B cell (primary cell): ENCODE measurements at regions not wholly inside any gene's neighbourhood (a gene's known extent, or its start where the extent isn't known, plus 50 kb on each side); places are given as distances from the start of the nearest gene placed in this dataset.

ENCODE experiments used
- ATAC-seq: fragments of 200-7000 bp; cut with Tn5 transposase; one replicate; pipeline ENCODE4 v1.10.0; 2021; ENCODE audit warnings: low read depth, mild to moderate bottlenecking, moderate number of reproducible peaks, moderate library complexity
- CTCF ChIA-PET: fragments of 350-600 bp; sonication (Branson Sonifier 250); formaldehyde crosslinking; loops from one replicate; lab custom pipeline; 2021; ENCODE audit warnings: antibody characterized with exemption, inconsistent platforms; lab: Charles Lee
- POLR2A ChIA-PET: fragments of 350-600 bp; sonication (Branson Sonifier 250); formaldehyde crosslinking; loops from one replicate; lab custom pipeline; 2021; ENCODE audit warnings: antibody characterized with exemption; lab: Charles Lee
- DNase-seq: peaks from one replicate; pipeline ENCODE4 v3.0.0; 2013
- H2AFZ ChIP-seq: 2 replicates; pipeline ENCODE4 v1.6.1; 2012; ENCODE audit warnings: mild to moderate bottlenecking, low read depth, low read length; ENCODE audit not compliant: insufficient read depth, poor library complexity, severe bottlenecking
- H3K27ac ChIP-seq, 2 donors: 1 replicate in 1 of 2; 2 replicates in 1 of 2; pipeline ENCODE4 v1.5.1; 2012 to 2013; ENCODE audit warnings: low read length in 2 of 2, mild to moderate bottlenecking in 2 of 2, moderate library complexity in 1 of 2
- H3K27me3 ChIP-seq, 4 experiments: fragments of 200-600 bp in 1 of 4; sonication (generic) in 1 of 4; replicated peaks in 1 of 4; 1 replicate in 2 of 4; 2 replicates in 2 of 4; pipeline versions ENCODE4 v1.6.1 to v1.7.0; 2013 to 2016; ENCODE audit warnings: low read length in 3 of 4, mild to moderate bottlenecking in 2 of 4, mixed read lengths in 1 of 4, moderate library complexity in 1 of 4; ENCODE audit not compliant: insufficient read depth in 4 of 4, control insufficient read depth in 3 of 4; ENCODE audit errors: control extremely low read depth in 1 of 4
- H3K36me3 ChIP-seq, 2 experiments: replicated peaks in 1 of 2; 1 replicate in 1 of 2; 2 replicates in 1 of 2; pipeline versions ENCODE4 v1.6.1 to v1.7.1; 2013; ENCODE audit warnings: low read length in 1 of 2; ENCODE audit not compliant: insufficient read depth in 2 of 2, control insufficient read depth in 1 of 2; ENCODE audit errors: control extremely low read depth in 1 of 2, extremely low read depth in 1 of 2
- H3K4me1 ChIP-seq, 2 donors: fragments of 200-600 bp in 1 of 2; sonication (generic) in 1 of 2; 1 replicate in 1 of 2; 2 replicates in 1 of 2; pipeline versions ENCODE4 v1.5.1 to v1.6.1; 2013 to 2017; ENCODE audit warnings: low read length in 2 of 2; ENCODE audit not compliant: control insufficient read depth in 2 of 2, insufficient read depth in 2 of 2
- H3K4me2 ChIP-seq: replicated peaks from 2 replicates; pipeline ENCODE3; 2012; ENCODE audit warnings: mild to moderate bottlenecking, low read depth, low read length; ENCODE audit not compliant: poor library complexity, severe bottlenecking
- H3K4me3 ChIP-seq, 5 experiments: fragments of 200-600 bp in 1 of 5; sonication (generic) in 1 of 5; 1 replicate in 3 of 5; 2 replicates in 2 of 5; pipeline versions ENCODE4 v1.5.1 to v1.7.0; 2011 to 2016; ENCODE audit warnings: low read length in 4 of 5, mild to moderate bottlenecking in 4 of 5, low read depth in 2 of 5, control low read depth in 1 of 5, moderate library complexity in 1 of 5; ENCODE audit not compliant: insufficient read depth in 1 of 5; ENCODE audit errors: control extremely low read depth in 1 of 5, extremely low read depth in 1 of 5
- H3K79me2 ChIP-seq: fragments of 200-600 bp; sonication (generic); one replicate; pipeline ENCODE4 v1.6.0; 2016; ENCODE audit warnings: low read length; ENCODE audit not compliant: control insufficient read depth, insufficient read depth
- H3K9ac ChIP-seq: fragments of 200-600 bp; sonication (generic); 2 replicates; pipeline ENCODE4 v1.6.1; 2017; ENCODE audit warnings: mild to moderate bottlenecking, low read length, moderate library complexity
- H3K9me3 ChIP-seq, 3 donors: one replicate each; pipeline versions ENCODE4 v1.6.1 to v1.7.1; 2013; ENCODE audit warnings: low read length in 2 of 3; ENCODE audit not compliant: control insufficient read depth in 2 of 3, insufficient read depth in 1 of 3; ENCODE audit errors: control extremely low read depth in 1 of 3
- H4K20me1 ChIP-seq: 2 replicates; pipeline ENCODE4 v1.6.0; 2012; ENCODE audit warnings: mild to moderate bottlenecking, low read length; ENCODE audit not compliant: insufficient read depth, control insufficient read depth, poor library complexity, severe bottlenecking
- H3K27ac Mint-ChIP-seq: one replicate; pipeline ENCODE4 v1.8.0; 2021; ENCODE audit warnings: mixed read lengths
- H3K27me3 Mint-ChIP-seq: one replicate; pipeline ENCODE4 v1.8.0; 2021; ENCODE audit warnings: mixed read lengths
- H3K4me1 Mint-ChIP-seq: one replicate; pipeline ENCODE4 v1.8.0; 2021; ENCODE audit warnings: mixed read lengths
- H3K4me3 Mint-ChIP-seq: one replicate; pipeline ENCODE4 v1.8.0; 2021; ENCODE audit warnings: mixed read lengths
- H3K9me3 Mint-ChIP-seq: one replicate; pipeline ENCODE4 v1.8.0; 2022; ENCODE audit warnings: mixed read lengths; ENCODE audit not compliant: insufficient read depth
- EZH2 ChIP-seq: IDR thresholded peaks from 2 replicates; pipeline ENCODE4 v1.6.1; 2012; ENCODE audit warnings: borderline replicate concordance, low read depth, mild to moderate bottlenecking, moderate library complexity, low read length; ENCODE audit not compliant: insufficient read depth, poor library complexity, severe bottlenecking
- WGBS: methylation state at CpG from one replicate; pipeline ENCODE4 v1.1.5; 2013; ENCODE audit warnings: missing lambda C conversion rate; ENCODE audit not compliant: insufficient coverage; 5-methylcytosine and 5-hydroxymethylcytosine counted together
- intact Hi-C: fragments of 100-400 bp; cut with micrococcal nuclease; formaldehyde crosslinking; loops from one replicate; pipeline ENCODE4 v1.10.0; 2022
- TF ChIP-seq, protein P1 (sequence below): fragments of 200-600 bp; IDR thresholded peaks from one replicate; pipeline ENCODE4 v1.8.0; 2022; ENCODE audit warnings: antibody characterized with exemption, mild to moderate bottlenecking

DNA sequence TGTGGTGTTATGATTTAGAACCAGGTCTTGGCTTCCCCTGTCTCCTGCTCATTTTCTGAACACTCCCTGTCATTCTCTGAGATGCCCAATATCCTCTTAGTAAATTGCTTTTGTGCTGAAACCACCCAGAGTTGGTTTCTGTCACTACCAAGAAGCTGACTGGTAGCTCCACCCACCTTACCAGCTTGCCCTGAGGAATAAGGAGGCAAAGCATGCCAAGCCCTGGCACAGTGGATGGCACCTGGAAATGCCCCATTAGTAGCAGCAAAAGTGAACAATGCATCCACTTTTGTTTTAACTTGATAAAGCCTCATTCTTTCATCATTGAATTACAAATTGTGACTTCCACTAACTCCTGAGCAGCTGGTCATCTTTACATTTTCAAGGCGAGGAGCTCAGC is 157.7 kb downstream of the CDC5L start:
- H3K27me3 Mint-ChIP-seq: peaks cover 15% of the 10 kb centered on the region
- Histone ChIP-seq H3K79me2 (no peaks in the 10 kb centered on the region), H3K9ac (no peak overlapping the region), H3K27ac (no peak overlapping the region), H3K4me2 (no peak overlapping the region), H3K27me3 (no peaks in the 10 kb centered on the region), H3K36me3 (no peaks in the 10 kb centered on the region), H3K9me3 (no peaks in the 10 kb centered on the region), H3K4me3 (no peak overlapping the region), H2AFZ (no peak overlapping the region), H3K4me1 (no peaks in the 10 kb centered on the region), H4K20me1 (no peaks in the 10 kb centered on the region)
- no peak overlapping the region for H3K4me3 Mint-ChIP-seq
- WGBS: 85% methylated on average over 1 of the region's 1 CpG
- peaks cover 2% of the 10 kb centered on the region for H3K9me3 Mint-ChIP-seq
- ChIA-PET CTCF (no interaction called here), POLR2A (no interaction called here)
- ATAC-seq (no peak), DNase-seq (no peak)
- TF ChIP-seq, protein P1, sequence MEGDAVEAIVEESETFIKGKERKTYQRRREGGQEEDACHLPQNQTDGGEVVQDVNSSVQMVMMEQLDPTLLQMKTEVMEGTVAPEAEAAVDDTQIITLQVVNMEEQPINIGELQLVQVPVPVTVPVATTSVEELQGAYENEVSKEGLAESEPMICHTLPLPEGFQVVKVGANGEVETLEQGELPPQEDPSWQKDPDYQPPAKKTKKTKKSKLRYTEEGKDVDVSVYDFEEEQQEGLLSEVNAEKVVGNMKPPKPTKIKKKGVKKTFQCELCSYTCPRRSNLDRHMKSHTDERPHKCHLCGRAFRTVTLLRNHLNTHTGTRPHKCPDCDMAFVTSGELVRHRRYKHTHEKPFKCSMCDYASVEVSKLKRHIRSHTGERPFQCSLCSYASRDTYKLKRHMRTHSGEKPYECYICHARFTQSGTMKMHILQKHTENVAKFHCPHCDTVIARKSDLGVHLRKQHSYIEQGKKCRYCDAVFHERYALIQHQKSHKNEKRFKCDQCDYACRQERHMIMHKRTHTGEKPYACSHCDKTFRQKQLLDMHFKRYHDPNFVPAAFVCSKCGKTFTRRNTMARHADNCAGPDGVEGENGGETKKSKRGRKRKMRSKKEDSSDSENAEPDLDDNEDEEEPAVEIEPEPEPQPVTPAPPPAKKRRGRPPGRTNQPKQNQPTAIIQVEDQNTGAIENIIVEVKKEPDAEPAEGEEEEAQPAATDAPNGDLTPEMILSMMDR: no peak
- no peak for TF ChIP-seq EZH2
- H3K4me1 Mint-ChIP-seq: no peaks in the 10 kb centered on the region
- intact Hi-C loops: no loop called here
- H3K27ac Mint-ChIP-seq: no peak overlapping the region

DNA sequence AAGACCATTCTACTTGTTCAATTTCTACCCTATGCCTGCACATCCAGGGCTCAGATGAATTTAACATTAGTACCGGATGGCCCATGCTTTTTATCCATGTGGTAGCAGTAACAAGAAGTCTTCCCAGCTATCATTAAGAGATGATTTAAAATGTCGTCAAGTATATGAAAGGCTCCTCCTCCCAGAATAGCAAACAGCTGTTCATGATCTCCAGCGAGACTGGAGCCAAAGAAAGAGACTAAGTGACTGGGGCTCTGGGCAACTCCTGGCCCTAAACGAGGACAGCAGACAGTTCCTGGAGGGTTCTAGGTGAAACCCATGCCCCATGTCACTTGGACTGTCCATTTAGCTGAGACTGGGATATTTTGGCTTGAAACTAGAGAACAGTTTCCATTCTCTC is 160.8 kb downstream of the CDC5L start:
- H3K9me3 Mint-ChIP-seq: peaks cover 2% of the 10 kb centered on the region
- H3K79me2 ChIP-seq: no peaks in the 10 kb centered on the region
- no peaks in the 10 kb centered on the region for H3K9me3 ChIP-seq
- no peak overlapping the region for H3K4me3 ChIP-seq
- TF ChIP-seq EZH2: no peak
- TF ChIP-seq, protein P1: no peak
- ChIA-PET POLR2A (no interaction called here), CTCF (no interaction called here)
- peaks cover 21% of the 10 kb centered on the region for H3K27me3 Mint-ChIP-seq
- no peak overlapping the region for H3K27ac Mint-ChIP-seq
- intact Hi-C loops: no loop called here
- 93% methylated on average over 3 of the region's 4 CpGs for WGBS
- no peaks in the 10 kb centered on the region for H4K20me1 ChIP-seq
- DNase-seq (no peak), ATAC-seq (no peak)
- no peak overlapping the region for H2AFZ ChIP-seq
- no peak overlapping the region for H3K4me3 Mint-ChIP-seq
- H3K27ac ChIP-seq: no peak overlapping the region
- H3K4me1 Mint-ChIP-seq: no peaks in the 10 kb centered on the region
- H3K36me3 ChIP-seq: no peaks in the 10 kb centered on the region
- H3K4me2 ChIP-seq: no peak overlapping the region
- no peaks in the 10 kb centered on the region for H3K27me3 ChIP-seq
- no peaks in the 10 kb centered on the region for H3K4me1 ChIP-seq
- H3K9ac ChIP-seq: no peak overlapping the region
